B cell (primary cell): ENCODE measurements at regions not wholly inside any gene's neighbourhood (a gene's known extent, or its start where the extent isn't known, plus 50 kb on each side); places are given as distances from the start of the nearest gene placed in this dataset.

ENCODE experiments used
- ATAC-seq: fragments of 200-7000 bp; cut with Tn5 transposase; one replicate; pipeline ENCODE4 v1.10.0; 2021; ENCODE audit warnings: low read depth, mild to moderate bottlenecking, moderate number of reproducible peaks, moderate library complexity
- CTCF ChIA-PET: fragments of 350-600 bp; sonication (Branson Sonifier 250); formaldehyde crosslinking; loops from one replicate; lab custom pipeline; 2021; ENCODE audit warnings: antibody characterized with exemption, inconsistent platforms; lab: Charles Lee
- POLR2A ChIA-PET: fragments of 350-600 bp; sonication (Branson Sonifier 250); formaldehyde crosslinking; loops from one replicate; lab custom pipeline; 2021; ENCODE audit warnings: antibody characterized with exemption; lab: Charles Lee
- DNase-seq: peaks from one replicate; pipeline ENCODE4 v3.0.0; 2013
- H2AFZ ChIP-seq: 2 replicates; pipeline ENCODE4 v1.6.1; 2012; ENCODE audit warnings: mild to moderate bottlenecking, low read depth, low read length; ENCODE audit not compliant: insufficient read depth, poor library complexity, severe bottlenecking
- H3K27ac ChIP-seq, 2 donors: 1 replicate in 1 of 2; 2 replicates in 1 of 2; pipeline ENCODE4 v1.5.1; 2012 to 2013; ENCODE audit warnings: low read length in 2 of 2, mild to moderate bottlenecking in 2 of 2, moderate library complexity in 1 of 2
- H3K27me3 ChIP-seq, 4 experiments: fragments of 200-600 bp in 1 of 4; sonication (generic) in 1 of 4; replicated peaks in 1 of 4; 1 replicate in 2 of 4; 2 replicates in 2 of 4; pipeline versions ENCODE4 v1.6.1 to v1.7.0; 2013 to 2016; ENCODE audit warnings: low read length in 3 of 4, mild to moderate bottlenecking in 2 of 4, mixed read lengths in 1 of 4, moderate library complexity in 1 of 4; ENCODE audit not compliant: insufficient read depth in 4 of 4, control insufficient read depth in 3 of 4; ENCODE audit errors: control extremely low read depth in 1 of 4
- H3K36me3 ChIP-seq, 2 experiments: replicated peaks in 1 of 2; 1 replicate in 1 of 2; 2 replicates in 1 of 2; pipeline versions ENCODE4 v1.6.1 to v1.7.1; 2013; ENCODE audit warnings: low read length in 1 of 2; ENCODE audit not compliant: insufficient read depth in 2 of 2, control insufficient read depth in 1 of 2; ENCODE audit errors: control extremely low read depth in 1 of 2, extremely low read depth in 1 of 2
- H3K4me1 ChIP-seq, 2 donors: fragments of 200-600 bp in 1 of 2; sonication (generic) in 1 of 2; 1 replicate in 1 of 2; 2 replicates in 1 of 2; pipeline versions ENCODE4 v1.5.1 to v1.6.1; 2013 to 2017; ENCODE audit warnings: low read length in 2 of 2; ENCODE audit not compliant: control insufficient read depth in 2 of 2, insufficient read depth in 2 of 2
- H3K4me2 ChIP-seq: replicated peaks from 2 replicates; pipeline ENCODE3; 2012; ENCODE audit warnings: mild to moderate bottlenecking, low read depth, low read length; ENCODE audit not compliant: poor library complexity, severe bottlenecking
- H3K4me3 ChIP-seq, 5 experiments: fragments of 200-600 bp in 1 of 5; sonication (generic) in 1 of 5; 1 replicate in 3 of 5; 2 replicates in 2 of 5; pipeline versions ENCODE4 v1.5.1 to v1.7.0; 2011 to 2016; ENCODE audit warnings: low read length in 4 of 5, mild to moderate bottlenecking in 4 of 5, low read depth in 2 of 5, control low read depth in 1 of 5, moderate library complexity in 1 of 5; ENCODE audit not compliant: insufficient read depth in 1 of 5; ENCODE audit errors: control extremely low read depth in 1 of 5, extremely low read depth in 1 of 5
- H3K79me2 ChIP-seq: fragments of 200-600 bp; sonication (generic); one replicate; pipeline ENCODE4 v1.6.0; 2016; ENCODE audit warnings: low read length; ENCODE audit not compliant: control insufficient read depth, insufficient read depth
- H3K9ac ChIP-seq: fragments of 200-600 bp; sonication (generic); 2 replicates; pipeline ENCODE4 v1.6.1; 2017; ENCODE audit warnings: mild to moderate bottlenecking, low read length, moderate library complexity
- H3K9me3 ChIP-seq, 3 donors: one replicate each; pipeline versions ENCODE4 v1.6.1 to v1.7.1; 2013; ENCODE audit warnings: low read length in 2 of 3; ENCODE audit not compliant: control insufficient read depth in 2 of 3, insufficient read depth in 1 of 3; ENCODE audit errors: control extremely low read depth in 1 of 3
- H4K20me1 ChIP-seq: 2 replicates; pipeline ENCODE4 v1.6.0; 2012; ENCODE audit warnings: mild to moderate bottlenecking, low read length; ENCODE audit not compliant: insufficient read depth, control insufficient read depth, poor library complexity, severe bottlenecking
- H3K27ac Mint-ChIP-seq: one replicate; pipeline ENCODE4 v1.8.0; 2021; ENCODE audit warnings: mixed read lengths
- H3K27me3 Mint-ChIP-seq: one replicate; pipeline ENCODE4 v1.8.0; 2021; ENCODE audit warnings: mixed read lengths
- H3K4me1 Mint-ChIP-seq: one replicate; pipeline ENCODE4 v1.8.0; 2021; ENCODE audit warnings: mixed read lengths
- H3K4me3 Mint-ChIP-seq: one replicate; pipeline ENCODE4 v1.8.0; 2021; ENCODE audit warnings: mixed read lengths
- H3K9me3 Mint-ChIP-seq: one replicate; pipeline ENCODE4 v1.8.0; 2022; ENCODE audit warnings: mixed read lengths; ENCODE audit not compliant: insufficient read depth
- EZH2 ChIP-seq: IDR thresholded peaks from 2 replicates; pipeline ENCODE4 v1.6.1; 2012; ENCODE audit warnings: borderline replicate concordance, low read depth, mild to moderate bottlenecking, moderate library complexity, low read length; ENCODE audit not compliant: insufficient read depth, poor library complexity, severe bottlenecking
- WGBS: methylation state at CpG from one replicate; pipeline ENCODE4 v1.1.5; 2013; ENCODE audit warnings: missing lambda C conversion rate; ENCODE audit not compliant: insufficient coverage; 5-methylcytosine and 5-hydroxymethylcytosine counted together
- intact Hi-C: fragments of 100-400 bp; cut with micrococcal nuclease; formaldehyde crosslinking; loops from one replicate; pipeline ENCODE4 v1.10.0; 2022
- TF ChIP-seq, protein P1 (sequence below): fragments of 200-600 bp; IDR thresholded peaks from one replicate; pipeline ENCODE4 v1.8.0; 2022; ENCODE audit warnings: antibody characterized with exemption, mild to moderate bottlenecking

- Histone ChIP-seq H3K36me3 (no peaks in the 10 kb centered on the region), H3K4me1 (no peaks in the 10 kb centered on the region), H2AFZ (no peak overlapping the region), H3K4me2 (no peak overlapping the region), H3K9ac (no peak overlapping the region), H3K27me3 (no peaks in the 10 kb centered on the region), H4K20me1 (no peaks in the 10 kb centered on the region), H3K9me3 (peaks cover 0 to 15% (median 0%) of the 10 kb centered on the region in 3 donors), H3K27ac (no peak overlapping the region), H3K4me3 (no peak overlapping the region), H3K79me2 (no peaks in the 10 kb centered on the region)
- no CpG with 5 or more reads among the region's 2 CpGs for whole genome bisulfite sequencing
- H3K27me3 Mint-ChIP-seq, result no peaks in the 10 kb centered on the region
- ChIA-PET CTCF (no interaction called here), POLR2A (no interaction called here)
- TF ChIP-seq EZH2, result no peak
- TF ChIP-seq, protein P1, sequence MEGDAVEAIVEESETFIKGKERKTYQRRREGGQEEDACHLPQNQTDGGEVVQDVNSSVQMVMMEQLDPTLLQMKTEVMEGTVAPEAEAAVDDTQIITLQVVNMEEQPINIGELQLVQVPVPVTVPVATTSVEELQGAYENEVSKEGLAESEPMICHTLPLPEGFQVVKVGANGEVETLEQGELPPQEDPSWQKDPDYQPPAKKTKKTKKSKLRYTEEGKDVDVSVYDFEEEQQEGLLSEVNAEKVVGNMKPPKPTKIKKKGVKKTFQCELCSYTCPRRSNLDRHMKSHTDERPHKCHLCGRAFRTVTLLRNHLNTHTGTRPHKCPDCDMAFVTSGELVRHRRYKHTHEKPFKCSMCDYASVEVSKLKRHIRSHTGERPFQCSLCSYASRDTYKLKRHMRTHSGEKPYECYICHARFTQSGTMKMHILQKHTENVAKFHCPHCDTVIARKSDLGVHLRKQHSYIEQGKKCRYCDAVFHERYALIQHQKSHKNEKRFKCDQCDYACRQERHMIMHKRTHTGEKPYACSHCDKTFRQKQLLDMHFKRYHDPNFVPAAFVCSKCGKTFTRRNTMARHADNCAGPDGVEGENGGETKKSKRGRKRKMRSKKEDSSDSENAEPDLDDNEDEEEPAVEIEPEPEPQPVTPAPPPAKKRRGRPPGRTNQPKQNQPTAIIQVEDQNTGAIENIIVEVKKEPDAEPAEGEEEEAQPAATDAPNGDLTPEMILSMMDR, result no peak
- DNase-seq, result no peak
- no peak for ATAC-seq
- no peak overlapping the region for H3K4me3 Mint-ChIP-seq
- H3K9me3 Mint-ChIP-seq, result no peaks in the 10 kb centered on the region
- intact Hi-C loops, result no loop called here
- H3K4me1 Mint-ChIP-seq, result peaks cover 9% of the 10 kb centered on the region
- H3K27ac Mint-ChIP-seq, result no peak overlapping the region
These were observed 668.3 kb downstream of the UQCRFS1 start for GRCh38 chr19:28544451-28545261.

DNA sequence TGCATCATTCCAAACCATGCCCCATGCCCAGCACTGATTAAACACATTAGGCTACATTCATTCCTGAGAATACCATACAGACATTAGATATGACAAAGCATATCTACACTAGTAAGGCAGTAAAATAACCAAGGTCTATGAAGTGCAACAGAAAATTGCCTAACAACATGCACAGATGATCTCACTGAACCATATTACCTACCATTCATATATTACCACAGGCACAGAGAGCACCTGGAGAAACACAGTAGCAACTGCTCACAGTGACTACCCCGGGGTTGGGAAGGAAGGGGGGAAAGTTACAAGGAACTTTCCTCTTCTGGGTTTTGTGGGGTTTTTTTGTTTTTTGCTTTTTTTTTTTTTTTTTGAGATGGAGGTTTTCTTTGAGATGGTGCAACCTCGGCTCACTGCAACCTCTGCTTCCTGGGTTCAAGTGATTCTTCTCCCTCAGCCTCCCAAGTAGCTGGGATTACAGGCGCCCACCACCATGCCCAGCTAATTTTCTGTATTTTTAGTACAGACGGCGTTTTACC, 669.6 kb downstream of the UQCRFS1 start:
- POLR2A ChIA-PET, result no interaction called here
- no peaks in the 10 kb centered on the region for H3K27me3 Mint-ChIP-seq
- no peaks in the 10 kb centered on the region for H4K20me1 ChIP-seq
- ATAC-seq (no peak), DNase-seq (no peak)
- CTCF ChIA-PET, result no interaction called here
- no peak overlapping the region for H3K4me3 Mint-ChIP-seq
- H3K9me3 Mint-ChIP-seq, result no peaks in the 10 kb centered on the region
- no peak overlapping the region for H3K27ac ChIP-seq
- peaks cover 9% of the 10 kb centered on the region for H3K4me1 Mint-ChIP-seq
- intact Hi-C loops, result no loop called here
- no peaks in the 10 kb centered on the region for H3K36me3 ChIP-seq
- H3K4me3 ChIP-seq, result no peak overlapping the region
- peak overlapping the region; percentile 8 for H3K27ac Mint-ChIP-seq
- no peaks in the 10 kb centered on the region for H3K27me3 ChIP-seq
- no peaks in the 10 kb centered on the region for H3K4me1 ChIP-seq
- no peak overlapping the region for H3K4me2 ChIP-seq
- no peaks in the 10 kb centered on the region for H3K79me2 ChIP-seq
- H3K9me3 ChIP-seq, result peaks cover 0 to 11% (median 0%) of the 10 kb centered on the region in 3 donors
- WGBS, result 100% methylated on average over 2 of the region's 5 CpGs
- TF ChIP-seq, protein P1, result no peak
- TF ChIP-seq EZH2, result no peak
- H2AFZ ChIP-seq, result no peak overlapping the region
- no peak overlapping the region for H3K9ac ChIP-seq
